Stimulated activated CD4-positive, alpha-beta T cell treated with anti-CD3 and anti-CD28 coated beads, Interleukin-1b, Interleukin-23, amount 100 ng/mL, for 24 hours (primary cell): ENCODE measurements at regions not wholly inside any gene's neighbourhood (a gene's known extent, or its start where the extent isn't known, plus 50 kb on each side); places are given as distances from the start of the nearest gene placed in this dataset.
"Not testable (repeated sequence)": the region's sequence is repeated elsewhere in the genome, so short reads cannot be mapped to it uniquely, and the experiment has no call there.

Source experiments
- DNase-seq, 4 experiments: peaks; one replicate each; pipeline ENCODE4 v3.0.0-alpha.2; 2020; ENCODE audit warnings: low read depth in 4 of 4, low spot score in 1 of 4

DNA sequence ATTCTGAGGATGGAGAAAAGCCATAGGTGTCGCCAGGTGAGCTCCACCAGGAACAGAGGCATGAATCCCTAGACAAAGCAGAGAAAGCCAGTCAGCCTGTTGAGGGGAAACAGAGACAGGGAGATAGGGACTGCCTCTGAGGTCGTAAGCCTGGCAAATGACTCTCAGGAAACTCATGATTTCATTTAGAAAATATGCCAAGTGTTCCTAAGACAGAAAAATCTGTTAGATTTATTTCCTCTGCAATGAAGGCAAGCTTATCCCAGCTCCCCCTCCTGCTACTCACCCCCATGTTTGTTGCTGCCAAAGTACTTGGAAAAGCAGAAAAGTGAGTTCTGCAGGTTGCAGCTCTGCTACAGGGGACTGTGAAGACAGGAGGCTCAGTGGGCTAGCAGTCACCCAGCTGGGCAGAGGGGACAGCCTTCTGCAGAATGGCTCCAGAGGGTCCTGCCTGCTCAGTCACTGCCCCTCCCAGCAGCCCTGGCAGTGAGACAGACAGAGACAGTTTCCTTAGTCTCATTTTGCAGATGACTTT is 184.3 kb downstream of the ADRA2A start:
- no peak for DNase-seq

GRCh38 chr10:111265341-111265740 is 188.5 kb downstream of the ADRA2A start:
- no peak for DNase-seq

- no peak for DNase-seq
Measured at GRCh38 chr10:111266165-111266564, 189.3 kb downstream of the ADRA2A start.

- no peak for DNase-seq
Measured at GRCh38 chr10:111267673-111268072, 190.8 kb downstream of the ADRA2A start.

GRCh38 chr10:111273235-111273634 is 196.4 kb downstream of the ADRA2A start:
- no peak for DNase-seq

DNA sequence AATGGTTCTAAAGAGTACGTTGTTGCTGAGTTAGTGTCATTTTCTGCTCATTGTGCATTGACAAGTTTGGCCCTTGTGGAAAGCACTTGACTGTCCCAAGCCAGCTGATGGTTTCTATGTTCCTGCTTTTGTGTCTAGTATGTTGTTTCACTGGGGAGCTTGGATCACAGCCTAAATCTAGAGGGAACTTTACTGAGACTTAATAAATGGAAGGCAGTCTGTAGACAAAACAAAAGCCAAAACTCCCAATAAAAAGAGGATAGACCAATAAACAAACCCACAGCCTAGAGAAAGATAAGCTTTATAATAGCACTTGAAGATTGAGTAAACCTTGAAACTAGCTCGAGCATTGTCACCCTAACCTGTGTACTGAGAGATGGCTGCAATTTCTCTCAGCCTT is 196.8 kb downstream of the ADRA2A start:
- no peak for DNase-seq

GRCh38 chr10:111275091-111275490 is 198.3 kb downstream of the ADRA2A start:
- DNase-seq: no peak

- DNase-seq: no peak
Measured at GRCh38 chr10:111277661-111278060, 200.8 kb downstream of the ADRA2A start.

DNA sequence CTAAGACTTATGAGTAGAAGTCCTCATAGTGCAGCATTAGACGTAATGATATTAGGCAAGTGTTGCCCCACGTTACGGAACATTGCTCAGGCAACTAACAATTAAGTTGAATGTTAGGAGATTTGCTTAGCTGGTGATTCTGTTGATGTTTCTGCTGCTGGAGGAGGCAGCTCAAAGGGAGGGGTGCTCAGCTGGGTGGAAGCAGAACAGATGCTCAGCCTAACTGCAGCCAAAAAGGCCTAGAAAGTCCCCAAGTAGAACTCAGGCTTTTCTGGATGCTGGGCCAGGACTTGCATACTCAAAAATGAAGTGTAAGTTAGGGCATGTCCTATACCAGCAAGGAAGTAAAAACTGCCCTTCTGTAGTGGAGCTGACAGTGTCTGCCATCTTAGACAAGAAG is 201.4 kb downstream of the ADRA2A start:
- DNase-seq: no peak

- DNase-seq: no peak
Measured at GRCh38 chr10:111281516-111281915, 204.7 kb downstream of the ADRA2A start.

DNA sequence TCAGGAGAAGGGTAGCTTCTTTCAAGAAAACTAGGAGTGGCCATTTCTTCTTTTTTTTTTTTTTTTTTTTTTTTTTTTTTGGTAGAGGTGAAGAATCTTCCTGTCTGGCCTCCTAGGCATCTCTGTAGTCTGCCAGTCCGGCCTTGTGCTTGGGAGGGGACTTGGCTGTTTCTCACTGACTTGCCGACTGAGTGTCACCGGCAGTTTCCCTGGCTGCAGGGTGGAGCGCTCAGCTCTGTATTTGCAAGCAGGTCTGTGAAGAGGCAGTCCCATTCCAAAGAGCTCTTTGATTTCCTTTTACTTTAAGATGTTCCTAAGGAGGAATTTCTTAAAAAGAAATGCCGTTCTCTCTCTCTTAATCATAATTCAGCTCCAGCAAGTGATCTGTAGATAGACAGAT is 212.6 kb downstream of the ADRA2A start:
- no peak for DNase-seq

- DNase-seq: no peak
Measured at GRCh38 chr10:111290649-111291048, 213.8 kb downstream of the ADRA2A start.

- no peak for DNase-seq
Measured at GRCh38 chr10:111295788-111296187, 219.0 kb downstream of the ADRA2A start.

- no peak for DNase-seq
Measured at GRCh38 chr10:111297351-111297848, 220.6 kb downstream of the ADRA2A start.

DNA sequence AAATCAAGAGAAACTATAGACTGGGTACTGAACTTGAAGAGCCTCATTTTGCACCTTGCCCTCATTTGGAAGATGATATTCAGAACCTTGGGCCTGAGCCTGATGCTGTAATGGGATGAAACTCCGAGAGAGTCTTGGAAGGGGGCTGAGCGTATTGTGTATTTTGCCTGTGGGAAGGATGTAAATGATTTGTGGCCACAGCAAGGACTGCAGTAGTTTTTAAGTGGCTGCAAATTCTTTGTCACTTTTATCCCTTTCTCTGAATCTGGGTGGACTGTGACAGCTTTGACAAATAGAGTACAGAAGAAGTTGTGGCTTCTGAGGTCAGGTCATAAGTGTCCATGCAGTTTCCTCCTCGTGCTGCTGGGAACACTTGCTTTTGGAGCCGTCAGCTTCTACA is 221.2 kb downstream of the ADRA2A start:
- DNase-seq: no peak

- DNase-seq: no peak
Measured at GRCh38 chr10:111299037-111299436, 222.2 kb downstream of the ADRA2A start.

- no peak for DNase-seq
Measured at GRCh38 chr10:111303887-111304286, 227.1 kb downstream of the ADRA2A start.

GRCh38 chr10:111316722-111317212 is 239.9 kb downstream of the ADRA2A start:
- no peak for DNase-seq

- DNase-seq: no peak
Measured at GRCh38 chr10:111319866-111320265, 243.0 kb downstream of the ADRA2A start.

DNA sequence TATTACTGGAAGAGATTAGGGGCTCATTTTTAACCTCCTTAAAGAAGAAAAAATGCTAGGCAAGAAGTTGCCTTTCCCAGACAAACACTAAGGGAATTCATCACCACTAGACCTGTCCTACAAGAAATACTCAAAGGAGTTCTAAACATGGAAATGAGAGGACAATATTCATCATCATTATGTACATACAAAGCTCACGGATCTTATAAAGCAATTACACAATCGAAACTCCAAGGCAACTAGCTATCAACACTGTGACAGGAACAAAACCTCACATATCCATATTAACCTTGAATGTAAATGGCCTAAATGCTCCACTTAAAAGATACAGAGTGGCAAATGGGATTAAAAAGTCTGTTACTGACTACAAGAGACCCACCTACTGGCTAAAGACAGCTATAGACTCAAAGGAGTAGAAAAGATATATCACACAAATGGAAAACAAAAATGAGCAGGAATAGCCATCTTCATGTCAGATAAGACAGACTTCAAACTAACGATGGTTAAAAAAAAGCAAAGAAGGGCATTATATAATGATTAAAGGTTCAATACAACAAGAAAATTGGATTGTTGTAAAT is 246.6 kb downstream of the ADRA2A start:
- DNase-seq: no peak

- not testable (repeated sequence) for DNase-seq
Measured at GRCh38 chr10:111332174-111332573, 255.3 kb downstream of the ADRA2A start.

GRCh38 chr10:111335826-111336225 is 259.0 kb downstream of the ADRA2A start:
- no peak for DNase-seq

- no peak for DNase-seq
Measured at GRCh38 chr10:111338035-111338434, 261.2 kb downstream of the ADRA2A start.
